A549 (cell line): ENCODE measurements at regions not wholly inside any gene's neighbourhood (a gene's known extent, or its start where the extent isn't known, plus 50 kb on each side); places are given as distances from the start of the nearest gene placed in this dataset.

ENCODE experiments used
- ATAC-seq, 2 experiments: fragments of 200-7000 bp in 1 of 2; fragments of >200 bp in 1 of 2; cut with Nextera tagmentation in 1 of 2; cut with Tn5 transposase in 1 of 2; 3 replicates each; pipeline versions ENCODE4 v1.8.0 to v1.9.1; 2018 to 2020; ENCODE audit warnings: mild to moderate bottlenecking in 1 of 2, moderate library complexity in 1 of 2
- CTCF ChIA-PET: fragments of 300-600 bp; sonication (Branson Sonifier 250); formaldehyde crosslinking; extraction: SDS; loops from one replicate; lab custom pipeline; 2021; ENCODE audit warnings: antibody characterized with exemption, inconsistent platforms; lab: Yijun Ruan, JAX
- POLR2A ChIA-PET: fragments of 350-600 bp; formaldehyde crosslinking; extraction: SDS; loops from one replicate; lab custom pipeline; 2021; ENCODE audit warnings: antibody characterized with exemption, inconsistent platforms; lab: Yijun Ruan, JAX
- DNase-seq, 2 experiments: peaks; one replicate each; pipeline versions ENCODE4 v3.0.0 to v3.0.0-alpha.2; 2011 to 2016; ENCODE audit warnings: low read depth in 1 of 2, low spot score in 1 of 2
- FAIRE-seq: peaks from 2 replicates; lab custom pipeline; 2011; peaks lifted over from hg19 to GRCh38; lab: Jason Lieb, UNC
- H3K27ac ChIP-seq, 2 experiments: fragments of >200 bp; sonication (Bioruptor Twin); formaldehyde crosslinking; 3 replicates each; pipeline ENCODE4 v1.5.1; 2016 to 2017
- H3K4me1 ChIP-seq: fragments of >200 bp; sonication (Bioruptor Twin); formaldehyde crosslinking; 3 replicates; pipeline ENCODE4 v1.6.1; 2016
- H3K4me2 ChIP-seq: fragments of >200 bp; sonication (Bioruptor Twin); formaldehyde crosslinking; 3 replicates; pipeline ENCODE4 v1.6.1; 2016
- H3K4me3 ChIP-seq: fragments of >200 bp; sonication (Bioruptor Twin); formaldehyde crosslinking; 3 replicates; pipeline ENCODE4 v1.5.1; 2016
- H3K9me3 ChIP-seq: fragments of >200 bp; sonication (Bioruptor Twin); formaldehyde crosslinking; 3 replicates; pipeline ENCODE4 v1.6.1; 2016
- BHLHE40 ChIP-seq: IDR thresholded peaks from 2 replicates; pipeline ENCODE4 v1.6.1; 2012; ENCODE audit warnings: low read depth, low read length, inconsistent platforms
- CBX8 ChIP-seq: fragments of 200-600 bp; sonication (generic); IDR thresholded peaks from 2 replicates; pipeline ENCODE4 v1.6.1; 2016
- CEBPB ChIP-seq, 2 experiments: fragments of >200 bp in 1 of 2; sonication (Bioruptor Twin) in 1 of 2; formaldehyde crosslinking in 1 of 2; IDR thresholded peaks; 2 replicates each; pipeline ENCODE4 v1.6.1; 2012 to 2016
- CHD2 ChIP-seq: fragments of 150-350 bp; IDR thresholded peaks from 2 replicates; pipeline ENCODE4 v1.6.1; 2014; ENCODE audit warnings: low read length; ENCODE audit not compliant: partially characterized antibody
- EHF ChIP-seq: fragments of 250-450 bp; sonication (Bioruptor Pico); IDR thresholded peaks from 2 replicates; pipeline ENCODE4 v1.5.0; 2020; ENCODE audit warnings: mild to moderate bottlenecking
- EHMT2 ChIP-seq: fragments of 200-600 bp; sonication (generic); IDR thresholded peaks from 2 replicates; pipeline ENCODE4 v1.6.1; 2016; ENCODE audit warnings: antibody characterized with exemption, low read depth, mild to moderate bottlenecking, moderate library complexity
- FOXS1 ChIP-seq: fragments of 250-450 bp; sonication (Bioruptor Pico); IDR thresholded peaks from 2 replicates; pipeline ENCODE4 v1.5.0; 2020; ENCODE audit warnings: mild to moderate bottlenecking, moderate library complexity
- HDAC2 ChIP-seq: fragments of 200-600 bp; sonication (generic); IDR thresholded peaks from 2 replicates; pipeline ENCODE4 v1.6.1; 2016
- HMGXB4 ChIP-seq: fragments of 250-450 bp; sonication (Bioruptor Pico); IDR thresholded peaks from 2 replicates; pipeline ENCODE4 v1.5.0; 2021; ENCODE audit warnings: mild to moderate bottlenecking, moderate library complexity, borderline replicate concordance
- HOXB5 ChIP-seq: fragments of 250-450 bp; sonication (Bioruptor Pico); IDR thresholded peaks from 2 replicates; pipeline ENCODE4 v1.5.0; 2020; ENCODE audit warnings: mild to moderate bottlenecking, moderate library complexity
- JUN ChIP-seq, 2 experiments: fragments of >200 bp; sonication (Bioruptor Twin); formaldehyde crosslinking; IDR thresholded peaks; 2 replicates in 1 of 2; 3 replicates in 1 of 2; pipeline ENCODE4 v1.6.1; 2016 to 2017
- JUNB ChIP-seq: fragments of >200 bp; sonication (Bioruptor Twin); formaldehyde crosslinking; IDR thresholded peaks from 2 replicates; pipeline ENCODE4 v1.6.1; 2016
- MAFK ChIP-seq: fragments of 450-650 bp; IDR thresholded peaks from 2 replicates; pipeline ENCODE4 v1.6.1; 2014; ENCODE audit not compliant: partially characterized antibody
- MAZ ChIP-seq: fragments of 150-350 bp; IDR thresholded peaks from 2 replicates; pipeline ENCODE4 v1.6.1; 2014; ENCODE audit warnings: antibody characterized with exemption, low read depth, low read length, borderline replicate concordance
- NFE2L2 ChIP-seq: fragments of 150-350 bp; conservative IDR thresholded peaks from 2 replicates; pipeline ENCODE4 v1.6.1; 2014; ENCODE audit warnings: low read length
- NPAS2 ChIP-seq: fragments of 250-450 bp; sonication (Bioruptor Pico); IDR thresholded peaks from 2 replicates; pipeline ENCODE4 v1.8.0; 2022; ENCODE audit warnings: mild to moderate bottlenecking, moderate library complexity, borderline replicate concordance
- NR3C1 ChIP-seq: fragments of >200 bp; sonication (Bioruptor Twin); formaldehyde crosslinking; IDR thresholded peaks from 3 replicates; pipeline ENCODE4 v1.6.1; 2017
- PHF8 ChIP-seq: fragments of 200-600 bp; sonication (generic); IDR thresholded peaks from 2 replicates; pipeline ENCODE4 v1.6.1; 2016; ENCODE audit warnings: low read depth, mild to moderate bottlenecking, antibody characterized with exemption, moderate library complexity, borderline replicate concordance
- RFX5 ChIP-seq: fragments of 450-650 bp; IDR thresholded peaks from 2 replicates; pipeline ENCODE4 v1.7.1; 2014; ENCODE audit warnings: antibody characterized with exemption, mild to moderate bottlenecking, moderate library complexity
- RNF2 ChIP-seq: fragments of 200-600 bp; sonication (generic); IDR thresholded peaks from 2 replicates; pipeline ENCODE4 v1.6.1; 2016; ENCODE audit warnings: low read depth, mild to moderate bottlenecking, antibody characterized with exemption, moderate library complexity, borderline replicate concordance
- TFCP2L1 ChIP-seq: fragments of 250-450 bp; sonication (Bioruptor Pico); IDR thresholded peaks from 2 replicates; pipeline ENCODE4 v1.5.0; 2021; ENCODE audit warnings: mild to moderate bottlenecking
- TP53 ChIP-seq: fragments of 250-450 bp; sonication (Bioruptor Pico); IDR thresholded peaks from 2 replicates; pipeline ENCODE4 v1.5.0; 2021; ENCODE audit warnings: mild to moderate bottlenecking, moderate library complexity
- ZFP36 ChIP-seq: fragments of 450-650 bp; IDR thresholded peaks from 2 replicates; pipeline ENCODE4 v1.6.1; 2014; ENCODE audit warnings: borderline replicate concordance; ENCODE audit not compliant: partially characterized antibody
- WGBS: methylation state at CpG from one replicate; pipeline ENCODE4 v1.1.6; 2017; ENCODE audit errors: missing lambda C conversion rate; 5-methylcytosine and 5-hydroxymethylcytosine counted together
- TF ChIP-seq, protein P1 (sequence below): fragments of 200-600 bp; sonication (generic); IDR thresholded peaks from 2 replicates; pipeline ENCODE4 v1.6.1; 2016; ENCODE audit warnings: antibody characterized with exemption, mild to moderate bottlenecking, moderate library complexity

- TF ChIP-seq MAFK (no peak), NFE2L2 (no peak)
These were observed 560.1 kb downstream of the CDY2B start (continued) for GRCh38 chrY:17319916-17320315.

DNA sequence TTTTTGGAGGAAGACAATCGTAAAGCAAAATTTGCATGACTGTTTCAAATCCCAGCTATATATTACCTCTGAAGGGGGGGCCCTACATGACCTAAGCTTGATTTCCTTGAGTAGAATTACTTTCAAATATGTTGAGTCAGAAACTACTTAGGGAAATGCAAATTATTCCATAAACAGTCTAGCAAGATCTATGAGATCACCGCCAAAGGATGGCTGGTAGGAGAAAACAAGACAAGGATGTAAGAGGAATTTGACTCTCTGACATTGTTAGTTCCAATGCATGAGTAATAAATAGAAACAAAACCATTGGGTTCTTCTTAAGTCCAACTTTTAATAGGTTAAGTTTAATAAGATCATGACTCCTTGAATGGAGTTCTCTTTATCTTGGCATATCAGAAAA lies 561.4 kb downstream of the CDY2B start:
- Histone ChIP-seq H3K27ac (no peak overlapping the region), H3K4me2 (no peak overlapping the region), H3K4me3 (no peak overlapping the region), H3K4me1 (no peaks in the 10 kb centered on the region), H3K9me3 (no peaks in the 10 kb centered on the region)
- FAIRE-seq: no peak
- no peak for DNase-seq
- no peak for TF ChIP-seq HMGXB4 (CRISPR knock-in tag)
- TF ChIP-seq CBX8: no peak
- TF ChIP-seq FOXS1 (CRISPR knock-in tag): no peak
- TF ChIP-seq CHD2: no peak
- POLR2A ChIA-PET: no interaction called here
- CTCF ChIA-PET: no interaction called here
- ATAC-seq: no peak
- whole genome bisulfite sequencing: 51% methylated on average over 2 of the region's 2 CpGs

- ATAC-seq (no peak), DNase-seq (no peak), FAIRE-seq (no peak)
- Histone ChIP-seq H3K4me1 (no peaks in the 10 kb centered on the region), H3K4me2 (no peak overlapping the region), H3K27ac (no peak overlapping the region), H3K9me3 (no peaks in the 10 kb centered on the region), H3K4me3 (no peak overlapping the region)
- TF ChIP-seq, protein P1, sequence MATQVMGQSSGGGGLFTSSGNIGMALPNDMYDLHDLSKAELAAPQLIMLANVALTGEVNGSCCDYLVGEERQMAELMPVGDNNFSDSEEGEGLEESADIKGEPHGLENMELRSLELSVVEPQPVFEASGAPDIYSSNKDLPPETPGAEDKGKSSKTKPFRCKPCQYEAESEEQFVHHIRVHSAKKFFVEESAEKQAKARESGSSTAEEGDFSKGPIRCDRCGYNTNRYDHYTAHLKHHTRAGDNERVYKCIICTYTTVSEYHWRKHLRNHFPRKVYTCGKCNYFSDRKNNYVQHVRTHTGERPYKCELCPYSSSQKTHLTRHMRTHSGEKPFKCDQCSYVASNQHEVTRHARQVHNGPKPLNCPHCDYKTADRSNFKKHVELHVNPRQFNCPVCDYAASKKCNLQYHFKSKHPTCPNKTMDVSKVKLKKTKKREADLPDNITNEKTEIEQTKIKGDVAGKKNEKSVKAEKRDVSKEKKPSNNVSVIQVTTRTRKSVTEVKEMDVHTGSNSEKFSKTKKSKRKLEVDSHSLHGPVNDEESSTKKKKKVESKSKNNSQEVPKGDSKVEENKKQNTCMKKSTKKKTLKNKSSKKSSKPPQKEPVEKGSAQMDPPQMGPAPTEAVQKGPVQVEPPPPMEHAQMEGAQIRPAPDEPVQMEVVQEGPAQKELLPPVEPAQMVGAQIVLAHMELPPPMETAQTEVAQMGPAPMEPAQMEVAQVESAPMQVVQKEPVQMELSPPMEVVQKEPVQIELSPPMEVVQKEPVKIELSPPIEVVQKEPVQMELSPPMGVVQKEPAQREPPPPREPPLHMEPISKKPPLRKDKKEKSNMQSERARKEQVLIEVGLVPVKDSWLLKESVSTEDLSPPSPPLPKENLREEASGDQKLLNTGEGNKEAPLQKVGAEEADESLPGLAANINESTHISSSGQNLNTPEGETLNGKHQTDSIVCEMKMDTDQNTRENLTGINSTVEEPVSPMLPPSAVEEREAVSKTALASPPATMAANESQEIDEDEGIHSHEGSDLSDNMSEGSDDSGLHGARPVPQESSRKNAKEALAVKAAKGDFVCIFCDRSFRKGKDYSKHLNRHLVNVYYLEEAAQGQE: no peak
- no peak for TF ChIP-seq HDAC2
- no peak for TF ChIP-seq EHMT2
- no peak for TF ChIP-seq NPAS2 (CRISPR knock-in tag)
- TF ChIP-seq NR3C1: no peak
- no peak for TF ChIP-seq CEBPB (IDR thresholded peaks at IDR 0.05)
- no peak for TF ChIP-seq MAZ
- no peak for TF ChIP-seq RFX5
- no peak for TF ChIP-seq PHF8
- no peak for TF ChIP-seq HMGXB4 (CRISPR knock-in tag)
- TF ChIP-seq JUN (IDR thresholded peaks at IDR 0.05): no peak
- TF ChIP-seq TP53 (CRISPR knock-in tag): no peak
- TF ChIP-seq TFCP2L1 (CRISPR knock-in tag): no peak
- TF ChIP-seq HOXB5 (CRISPR knock-in tag): no peak
- no peak for TF ChIP-seq ZFP36
- TF ChIP-seq BHLHE40: no peak
- TF ChIP-seq JUNB: no peak
- TF ChIP-seq RNF2: no peak
- no peak for TF ChIP-seq EHF (CRISPR knock-in tag)
- CTCF ChIA-PET: no interaction called here
- POLR2A ChIA-PET: no interaction called here
These were observed 603.0 kb downstream of the CDY2B start for GRCh38 chrY:17277056-17277455.
